Anterior cingulate cortex (tissue), 58 donors: ENCODE measurements at regions not wholly inside any gene's neighbourhood (a gene's known extent, or its start where the extent isn't known, plus 50 kb on each side); places are given as distances from the start of the nearest gene placed in this dataset.

ENCODE experiments used
- DNase-seq, 58 donors: peaks; one replicate each; lab custom pipeline; 2025; lab: John Stamatoyannopoulos, UW

DNA sequence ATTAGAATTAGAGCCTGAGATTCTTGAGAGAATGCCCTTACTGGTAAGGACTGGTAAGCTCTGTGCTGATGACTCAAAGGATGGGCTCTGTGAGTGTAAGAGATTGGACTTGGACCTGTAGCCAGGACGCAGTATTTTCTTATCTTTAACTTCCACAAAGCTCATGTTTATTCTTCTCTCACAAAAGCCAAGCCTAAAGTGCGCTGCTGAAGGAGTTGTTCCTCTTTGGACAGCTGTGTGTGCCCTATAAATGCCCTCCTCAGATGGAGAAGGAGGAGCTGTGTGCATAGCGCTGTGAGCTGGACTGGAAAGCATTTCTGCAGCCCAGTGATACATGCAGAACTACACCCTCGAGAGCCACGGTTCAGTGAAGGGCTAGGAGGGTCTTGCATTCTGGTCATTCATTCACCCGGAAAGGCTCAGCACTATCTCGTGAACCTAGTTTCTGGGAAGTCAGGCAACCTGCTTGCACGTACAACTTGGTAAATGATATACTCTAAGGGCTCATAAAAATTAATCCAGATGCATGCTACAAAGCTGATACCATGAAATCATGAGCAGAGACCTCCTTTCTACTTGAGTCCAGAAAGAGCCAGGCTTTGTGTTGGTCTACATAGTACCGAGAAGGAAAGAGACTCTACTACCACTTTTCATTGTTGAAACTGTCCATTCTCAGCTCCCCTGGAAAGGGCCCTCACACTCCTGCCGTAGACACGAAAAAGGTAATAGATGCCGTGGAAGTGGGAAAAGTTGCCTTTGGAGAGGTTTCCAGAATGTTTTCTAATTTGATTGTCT is 103.0 kb upstream of the TBL1XR1 start:
- peak in 1 of 58 donors; percentile 7 for DNase-seq

DNA sequence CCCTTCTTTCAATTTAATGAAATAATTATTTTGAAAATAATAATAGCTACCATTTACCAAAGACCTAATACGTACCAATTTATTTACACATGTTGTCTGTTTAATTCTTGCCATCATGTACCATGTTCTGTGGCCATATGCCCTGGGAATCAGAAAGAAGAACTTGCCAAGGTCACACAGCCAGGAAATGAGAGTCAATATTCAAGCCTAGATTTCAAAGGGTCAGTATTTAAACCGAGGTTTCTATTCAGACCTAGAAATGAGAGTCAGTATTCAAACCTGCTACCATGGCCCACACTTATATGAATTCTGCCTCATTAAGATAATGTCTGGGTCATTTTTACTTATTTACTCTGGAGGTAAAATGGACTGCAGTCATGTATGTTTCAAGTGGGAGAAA is 103.6 kb upstream of the TBL1XR1 start:
- DNase-seq, result no peak

DNA sequence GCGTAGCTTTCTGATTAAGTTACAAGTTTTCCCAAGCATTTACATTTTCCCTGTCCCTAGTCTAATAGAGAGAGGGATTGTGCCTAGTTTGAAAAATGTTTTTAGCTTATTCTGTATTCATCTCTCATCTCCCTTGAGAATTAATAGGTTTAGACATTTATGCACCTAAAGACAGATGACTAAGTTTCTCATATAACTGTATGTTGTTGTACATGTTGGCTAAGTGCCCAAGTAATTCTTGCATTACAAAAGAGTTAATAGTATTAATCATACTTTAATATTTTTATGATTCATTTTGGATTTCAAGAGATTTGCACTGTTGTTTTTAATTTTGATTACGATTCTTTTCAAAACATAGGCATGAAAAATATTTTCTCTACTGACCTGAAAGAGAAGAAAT is 109.0 kb upstream of the TBL1XR1 start:
- DNase-seq, result no peak

DNA sequence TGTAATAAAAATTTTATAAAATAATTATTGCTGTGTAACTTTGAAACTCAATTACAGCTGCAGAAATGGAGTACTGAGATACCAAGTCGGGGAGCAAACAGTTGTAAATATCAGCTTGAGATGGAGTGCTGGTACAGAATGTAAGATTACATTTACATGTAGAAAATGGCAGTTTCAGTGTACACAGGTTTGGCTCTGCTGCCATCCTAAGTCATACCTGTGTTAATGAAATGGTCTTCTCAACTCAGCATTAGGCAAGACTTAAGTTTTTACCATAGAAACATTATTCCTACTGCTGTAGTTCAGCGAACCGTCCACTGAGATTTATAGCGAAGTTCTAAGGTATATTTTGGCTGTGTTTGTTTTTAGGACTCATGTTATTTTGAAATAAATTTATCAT is 110.1 kb upstream of the TBL1XR1 start:
- no peak for DNase-seq

DNA sequence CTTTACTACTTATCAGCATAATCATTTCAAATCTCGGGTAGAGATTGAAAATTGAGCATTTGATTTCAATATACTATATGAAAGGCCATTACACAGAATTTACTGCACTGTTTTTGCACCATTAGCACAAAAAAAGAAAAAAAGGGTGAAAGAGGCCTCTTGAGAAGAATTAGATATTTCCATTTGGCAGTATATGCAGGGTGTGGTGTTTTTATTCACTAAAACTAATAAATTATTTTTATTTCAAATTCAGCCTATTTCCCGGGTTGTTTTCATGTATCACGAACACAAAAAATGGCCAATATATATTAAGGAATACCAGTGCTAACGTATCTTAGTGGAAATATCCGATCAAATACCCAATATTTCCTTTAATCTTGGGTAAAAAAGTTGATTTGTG is 110.5 kb upstream of the TBL1XR1 start:
- DNase-seq, result no peak

DNA sequence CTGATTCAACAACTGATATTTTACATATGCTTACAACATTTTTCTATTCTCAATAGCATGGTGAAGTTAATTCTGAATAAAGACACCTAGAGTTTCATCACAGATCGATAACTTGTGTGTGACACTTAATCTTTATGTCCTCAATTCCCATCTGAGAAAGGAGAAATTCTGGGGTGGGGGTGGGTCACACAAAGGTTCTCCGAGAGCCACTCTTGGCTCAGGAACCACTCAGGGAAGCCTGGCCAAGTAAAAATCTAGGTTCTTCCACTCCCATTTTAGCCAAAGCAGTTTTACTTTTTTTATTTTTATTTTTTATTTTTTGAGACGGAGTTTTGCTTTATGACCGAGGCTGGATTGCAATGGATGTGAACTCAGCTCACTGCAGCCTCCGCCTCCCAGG is 111.0 kb upstream of the TBL1XR1 start:
- DNase-seq, result no peak

DNA sequence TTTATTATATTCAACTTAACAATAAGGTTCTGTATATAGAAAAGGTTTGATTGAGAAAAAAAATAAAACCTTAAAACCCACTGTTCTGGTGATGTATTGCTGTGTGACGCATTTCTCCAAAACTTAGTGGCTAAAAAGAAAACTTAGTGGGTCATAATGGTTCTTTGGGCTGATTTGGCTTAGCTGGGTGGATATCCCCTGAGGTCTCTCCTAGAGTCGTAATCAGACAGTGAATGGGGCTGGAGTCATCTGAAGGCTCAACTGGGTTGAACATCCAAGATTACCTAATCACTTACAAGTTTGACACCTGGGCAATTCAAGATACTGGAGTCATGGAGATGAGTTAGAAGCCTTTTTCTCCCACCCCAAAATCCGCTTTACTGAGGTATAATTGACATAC is 111.6 kb upstream of the TBL1XR1 start:
- DNase-seq, result no peak

DNA sequence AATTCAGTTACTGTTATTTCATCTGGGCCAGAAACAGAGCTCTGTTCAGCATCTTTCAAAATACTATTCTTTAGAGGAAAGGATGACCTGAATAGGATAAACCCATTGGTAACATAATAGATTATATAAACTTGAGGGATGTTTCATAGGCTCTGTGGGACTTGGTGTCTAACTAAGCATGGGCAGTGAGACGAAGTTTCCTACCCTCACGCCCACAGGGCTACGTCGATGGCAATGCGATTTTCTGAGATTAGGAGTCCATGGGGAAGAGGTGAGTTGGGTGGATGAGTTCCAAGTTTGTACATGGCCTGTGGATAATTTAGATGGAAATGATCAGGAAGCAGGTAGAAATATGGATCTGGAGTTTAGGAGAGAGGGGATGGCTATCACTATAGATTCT is 115.2 kb upstream of the TBL1XR1 start:
- DNase-seq, result no peak

DNA sequence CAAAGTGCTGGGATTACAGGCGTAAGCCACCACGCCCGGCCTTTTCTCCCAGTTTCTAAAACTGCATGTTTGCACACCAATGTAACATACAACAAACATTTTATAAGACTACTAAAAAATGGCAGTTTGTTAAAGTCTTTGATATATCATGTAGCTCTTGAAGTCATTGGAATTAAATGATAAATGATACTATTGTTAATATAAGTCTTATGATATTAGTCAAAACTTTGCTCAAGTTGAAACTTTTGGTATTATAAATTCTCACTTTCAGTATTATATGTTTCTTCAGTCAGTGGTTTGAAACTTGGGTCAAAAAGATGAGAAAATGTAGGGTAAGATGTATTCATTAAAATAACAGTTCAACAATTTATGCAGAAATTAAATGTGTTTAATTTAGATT is 117.6 kb upstream of the TBL1XR1 start:
- DNase-seq, result no peak

DNA sequence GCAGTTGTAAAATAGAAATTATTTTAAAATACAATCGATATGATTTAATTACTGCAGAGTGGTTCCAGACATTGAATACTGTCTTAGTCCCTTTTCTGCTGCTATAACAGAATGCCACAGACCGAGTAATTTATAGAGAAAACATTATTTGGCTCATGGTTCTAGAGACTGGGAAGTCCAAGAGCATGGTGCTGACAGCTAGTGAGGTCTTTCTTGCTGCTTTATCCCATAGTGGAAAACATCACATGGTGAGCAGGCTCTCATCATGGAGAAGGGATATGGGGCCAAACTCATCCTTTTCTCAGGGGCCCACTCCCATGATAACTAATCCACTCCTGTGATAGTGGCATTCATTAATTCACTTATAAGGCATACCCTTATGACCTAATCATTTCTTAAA is 120.0 kb upstream of the TBL1XR1 start:
- no peak for DNase-seq

DNA sequence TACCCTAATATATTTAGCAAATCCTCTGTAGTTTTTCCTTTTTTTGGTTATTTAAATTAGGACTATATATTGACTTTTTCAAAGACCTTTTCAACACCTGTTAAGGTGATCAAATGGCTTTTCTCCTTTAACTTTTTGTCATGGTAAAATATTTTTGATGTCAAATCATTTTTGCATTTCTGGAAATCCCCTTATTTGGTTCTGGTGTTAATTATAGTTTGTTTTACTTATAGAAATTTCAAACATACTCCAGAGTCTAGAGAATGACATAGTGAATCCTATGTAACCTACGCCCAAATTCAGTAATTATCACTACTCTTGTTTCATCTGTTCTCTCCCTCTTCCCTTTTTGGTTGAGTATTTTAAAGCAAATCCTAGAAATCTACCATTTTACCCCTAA is 121.3 kb upstream of the TBL1XR1 start:
- DNase-seq, result no peak

DNA sequence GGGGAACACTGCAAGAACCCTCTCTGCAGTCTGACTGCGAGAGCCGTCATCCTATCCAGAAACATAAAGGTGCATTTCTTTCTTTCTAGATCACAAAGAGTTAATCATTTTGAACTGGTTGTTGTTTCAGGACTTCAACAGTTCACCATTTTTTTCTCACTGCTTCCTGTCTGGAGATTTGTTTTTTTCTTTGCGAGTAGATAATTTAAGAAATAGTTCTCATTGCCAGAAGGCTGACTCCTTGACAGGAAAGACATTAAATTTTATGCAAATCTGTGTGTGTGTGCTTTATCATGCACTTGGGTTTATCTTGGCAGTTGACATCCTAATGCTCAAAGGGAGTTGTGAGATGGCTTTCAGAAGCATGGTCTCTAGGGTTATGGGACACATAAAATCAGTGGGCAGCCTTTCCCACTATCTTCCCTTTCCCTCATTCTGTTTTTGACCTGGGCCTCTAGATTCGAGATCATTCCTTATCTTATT is 123.5 kb upstream of the TBL1XR1 start:
- no peak for DNase-seq

DNA sequence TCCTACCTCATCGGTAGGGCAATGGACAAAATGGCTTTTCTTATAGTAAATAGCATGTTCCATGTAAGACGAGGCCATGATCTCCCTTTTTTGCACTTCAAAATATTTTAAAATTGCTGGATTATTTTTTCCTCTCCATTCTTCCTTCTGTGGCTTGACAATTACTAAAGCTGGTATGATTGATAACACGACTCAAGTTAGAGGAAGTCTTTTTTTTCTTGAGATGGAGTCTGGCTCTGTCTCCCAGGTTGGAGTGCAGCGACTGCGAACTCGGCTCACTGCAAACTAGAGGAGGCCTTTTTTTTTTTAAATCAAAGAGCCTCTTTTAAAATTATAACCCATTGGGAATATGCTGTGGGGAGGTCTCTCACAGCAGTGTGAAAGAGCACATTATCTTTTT is 124.5 kb upstream of the TBL1XR1 start:
- no peak for DNase-seq

DNA sequence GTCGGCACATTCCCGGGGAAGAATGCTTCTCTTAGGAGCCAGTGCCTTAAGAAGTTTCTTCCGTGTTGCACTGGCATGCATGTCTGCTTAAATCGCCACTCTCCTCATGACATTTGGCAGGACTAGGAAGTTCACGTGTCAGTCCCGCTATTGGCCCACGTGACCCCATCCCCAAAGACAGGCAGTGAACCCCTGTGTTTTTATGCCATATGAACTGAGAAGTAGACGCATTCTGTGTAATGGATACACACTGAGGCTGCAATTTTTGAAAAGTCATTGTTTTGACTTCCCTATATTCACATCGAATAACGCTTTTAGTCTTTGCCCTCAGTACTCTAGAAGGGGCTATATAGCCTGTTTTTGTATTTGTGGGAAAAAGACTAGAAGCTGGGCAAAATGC is 125.6 kb upstream of the TBL1XR1 start:
- no peak for DNase-seq

DNA sequence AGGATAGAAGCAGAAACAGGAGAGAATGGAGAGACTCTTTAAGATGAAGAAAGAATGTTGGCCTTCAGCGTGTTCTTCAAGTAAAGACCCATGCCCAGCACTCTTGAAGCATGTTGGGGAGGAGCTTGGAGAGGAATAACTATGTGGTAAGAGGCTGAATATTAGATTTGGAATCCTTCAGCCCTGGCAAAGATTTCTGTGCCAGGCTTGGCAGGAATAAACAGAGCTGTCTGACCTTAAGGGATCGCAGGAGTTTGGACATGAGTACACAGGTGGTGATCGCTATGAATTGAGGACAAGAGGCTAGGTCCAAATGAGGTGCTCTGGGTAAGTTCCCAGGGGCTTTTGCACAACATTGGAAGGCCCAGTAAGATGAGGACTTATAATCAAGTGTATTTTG is 132.6 kb upstream of the TBL1XR1 start:
- no peak for DNase-seq

DNA sequence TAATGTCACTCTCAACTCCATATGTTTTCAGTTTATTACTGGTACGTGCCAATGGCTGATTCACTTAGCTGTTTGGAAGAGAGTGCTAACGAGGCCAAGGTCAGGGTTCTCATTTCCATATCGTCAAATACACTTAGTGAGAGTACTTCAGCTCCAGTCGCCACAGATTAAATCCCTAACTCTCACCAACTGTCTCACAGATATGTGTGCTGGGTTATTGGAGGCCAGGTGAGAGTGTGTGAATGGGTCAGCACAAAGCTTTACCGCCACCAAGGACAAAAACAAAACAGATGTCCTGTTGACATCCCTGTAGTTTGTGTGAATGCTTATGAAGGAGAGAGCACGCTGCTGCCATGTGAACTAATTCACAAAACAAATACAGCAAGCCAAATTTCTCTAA is 133.5 kb upstream of the TBL1XR1 start:
- DNase-seq, result no peak

DNA sequence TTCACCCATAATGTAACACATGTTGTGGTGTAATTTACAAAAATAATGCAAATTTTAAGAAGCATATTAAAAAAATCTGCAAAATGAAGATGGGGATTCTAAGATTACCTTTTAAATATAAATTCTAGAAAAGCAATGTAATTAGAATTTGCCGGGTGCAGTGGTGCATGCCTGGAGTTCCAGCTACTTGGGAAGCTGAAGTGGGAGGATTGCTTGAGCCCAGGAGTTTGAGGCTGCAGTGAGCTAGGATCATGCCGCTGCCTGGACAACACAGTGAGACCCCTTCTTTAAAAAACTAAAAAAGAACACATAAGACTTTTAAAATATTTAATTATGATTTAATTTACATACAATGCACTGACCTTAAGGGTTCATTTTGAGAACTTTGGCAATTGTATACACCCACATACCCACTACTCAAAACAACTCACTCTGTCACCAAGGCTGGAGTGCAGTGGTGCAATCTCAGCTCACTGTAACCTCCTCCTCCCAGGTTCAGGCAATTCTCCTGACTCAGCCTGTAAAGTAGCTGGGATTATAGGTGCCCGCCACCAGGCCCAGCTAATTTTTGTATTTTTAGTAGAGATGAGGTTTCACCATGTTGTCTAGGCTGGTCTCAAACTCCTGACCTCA is 134.0 kb upstream of the TBL1XR1 start:
- DNase-seq, result no peak

DNA sequence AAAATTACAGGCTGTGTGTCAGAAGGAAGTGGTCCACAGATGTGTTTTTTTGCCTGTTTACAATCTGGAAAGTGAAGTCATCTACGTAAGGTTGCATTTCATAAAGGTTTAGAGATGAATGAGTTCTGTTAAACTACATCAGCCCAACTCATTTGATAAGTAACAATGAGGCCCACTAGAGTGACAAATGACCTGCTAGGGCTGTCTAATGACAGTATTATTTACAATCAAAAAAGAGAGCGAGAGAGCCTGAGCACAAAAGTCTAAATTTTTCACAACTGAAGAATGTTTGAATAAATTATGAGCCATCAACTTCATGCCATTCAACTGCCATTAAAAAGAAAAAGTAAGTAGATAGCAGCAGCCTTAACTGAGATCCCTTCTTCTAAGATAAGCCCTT is 135.7 kb upstream of the TBL1XR1 start:
- no peak for DNase-seq

DNA sequence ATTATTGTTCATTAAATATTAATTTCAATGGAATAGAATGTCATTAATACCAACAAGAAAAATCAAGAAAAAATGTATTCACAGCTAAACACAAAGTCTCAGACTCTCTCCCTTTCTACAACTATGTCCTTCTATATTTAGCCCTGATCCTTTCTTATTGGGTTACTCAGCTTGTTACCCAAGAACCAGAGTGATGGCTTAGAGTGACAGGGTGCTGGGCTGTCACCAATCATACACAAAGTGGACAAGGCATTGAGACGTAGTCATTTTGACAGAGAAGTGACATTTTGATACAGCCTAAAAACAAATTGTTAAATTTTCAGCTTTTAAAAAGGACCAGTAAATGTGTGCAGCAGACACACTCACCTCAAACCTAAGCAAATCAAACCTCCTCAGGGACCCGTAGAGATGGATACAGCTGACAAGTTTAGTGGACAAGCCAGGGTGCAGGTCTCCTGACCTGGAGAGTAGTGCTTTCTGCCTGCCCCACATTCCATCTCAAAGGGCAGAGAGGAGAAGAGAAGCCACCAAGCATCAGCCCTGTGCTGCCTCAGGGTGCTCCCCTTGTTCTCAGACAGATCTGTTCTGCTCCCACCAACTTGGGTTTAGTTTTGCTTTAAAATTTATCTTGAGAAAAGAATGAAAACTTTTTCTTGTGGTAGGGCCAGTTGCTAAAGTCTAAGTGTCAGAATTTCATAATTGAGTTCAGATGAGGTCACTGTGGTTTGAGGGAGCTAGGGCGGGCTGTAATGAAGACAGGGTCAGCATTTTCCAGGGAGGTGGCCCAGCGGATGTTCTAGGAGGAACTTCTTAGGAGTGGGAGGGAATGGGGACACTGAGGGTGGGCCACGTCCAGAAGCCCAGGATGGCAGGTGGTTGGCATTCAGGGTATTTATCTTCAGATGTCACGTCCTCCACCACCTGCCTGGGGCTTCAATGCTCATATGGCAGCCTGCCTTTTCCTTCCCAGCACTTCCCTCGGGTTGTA is 136.5 kb upstream of the TBL1XR1 start:
- DNase-seq, result no peak

DNA sequence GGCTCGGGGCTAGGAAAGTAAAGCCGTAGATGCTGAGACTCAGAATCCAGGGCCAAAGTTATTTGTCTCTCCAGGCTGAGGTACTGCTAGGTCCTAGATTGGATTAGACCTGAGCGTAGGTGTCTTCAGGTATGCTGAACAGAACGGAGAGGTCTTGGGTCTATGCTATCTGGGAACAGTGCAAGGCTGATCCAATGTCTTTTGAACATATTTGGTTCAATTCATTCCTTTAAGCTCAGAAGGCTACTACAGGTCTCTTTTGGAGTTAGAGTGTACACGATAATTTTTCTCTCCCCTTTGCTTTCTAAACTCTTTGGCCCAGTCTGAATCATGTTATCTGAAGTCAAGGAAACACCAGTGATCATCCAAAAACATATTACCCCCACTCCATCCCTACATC is 137.5 kb upstream of the TBL1XR1 start:
- DNase-seq, result no peak

DNA sequence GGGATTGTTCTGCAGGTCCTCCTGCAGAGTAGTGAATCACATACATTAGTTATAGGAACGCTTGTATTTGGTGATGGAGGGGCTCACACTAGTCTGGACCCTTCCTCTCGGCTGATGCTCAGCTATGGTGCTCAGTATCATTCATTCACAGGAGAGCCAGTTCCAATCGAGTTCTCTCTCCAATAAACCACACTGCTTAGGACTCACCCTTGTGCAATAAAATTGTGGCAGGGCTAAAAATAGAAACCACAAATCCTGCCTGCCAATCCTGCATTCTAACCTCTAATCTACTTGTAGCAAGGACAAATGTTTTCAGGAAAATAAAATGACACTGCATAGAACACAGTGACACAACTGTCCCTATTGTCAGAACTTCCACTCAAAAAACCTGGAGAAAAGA is 138.4 kb upstream of the TBL1XR1 start:
- DNase-seq, result no peak
